Neural progenitor cell (in vitro differentiated cells): ENCODE measurements at regions not wholly inside any gene's neighbourhood (a gene's known extent, or its start where the extent isn't known, plus 50 kb on each side); places are given as distances from the start of the nearest gene placed in this dataset.

Source experiments
- CTCF ChIP-seq: fragments of 200-600 bp; sonication (generic); IDR thresholded peaks from 2 replicates; pipeline ENCODE4 v1.5.1; 2017; ENCODE audit warnings: antibody characterized with exemption, mild to moderate bottlenecking
- EZH2 ChIP-seq: fragments of 200-600 bp; sonication (generic); IDR thresholded peaks from 2 replicates; pipeline ENCODE4 v1.6.1; 2017; ENCODE audit warnings: antibody characterized with exemption, mild to moderate bottlenecking, moderate library complexity

DNA sequence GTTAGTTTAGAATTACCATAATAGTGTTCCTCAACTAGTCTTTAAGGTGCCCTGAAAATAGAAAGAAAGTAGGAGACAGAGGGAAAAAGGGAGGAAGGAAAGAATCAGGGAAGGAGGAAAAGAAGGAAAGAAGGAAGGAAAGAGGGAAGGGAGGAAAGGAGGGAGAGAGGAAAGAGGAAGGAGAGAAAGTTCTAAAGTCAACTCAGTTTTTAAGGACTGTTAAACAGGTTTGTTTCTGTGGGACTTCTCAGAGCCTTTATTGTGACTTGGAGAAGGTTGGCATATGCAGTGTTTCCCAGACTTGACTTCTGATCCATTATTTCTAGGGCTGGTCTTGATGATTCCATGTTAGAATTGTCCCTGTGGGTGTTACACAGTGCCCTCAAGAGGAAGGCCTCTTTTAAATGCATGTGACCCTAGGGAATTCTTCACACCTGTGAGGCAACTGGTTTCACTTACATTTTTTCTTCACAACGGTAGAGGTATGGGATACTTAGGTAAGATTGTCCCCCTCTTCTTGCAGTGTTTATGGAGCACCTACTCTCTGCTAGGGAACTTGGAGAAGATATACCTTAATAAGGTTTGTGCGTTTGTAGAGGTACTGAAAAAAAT, 132.7 kb upstream of the GMDS start:
- TF ChIP-seq CTCF (no peak), EZH2 (no peak)
